GM18507 (cell line): ENCODE measurements at regions not wholly inside any gene's neighbourhood (a gene's known extent, or its start where the extent isn't known, plus 50 kb on each side); places are given as distances from the start of the nearest gene placed in this dataset.
"Not testable (repeated sequence)": the region's sequence is repeated elsewhere in the genome, so short reads cannot be mapped to it uniquely, and the experiment has no call there.

Experiments used
- DNase-seq: peaks from one replicate; pipeline ENCODE4 v3.0.0; 2011; ENCODE audit warnings: low read depth; ENCODE audit not compliant: insufficient read length; ENCODE audit errors: extremely low spot score
- FAIRE-seq: peaks from 2 replicates; lab custom pipeline; 2011; peaks lifted over from hg19 to GRCh38; lab: Jason Lieb, UNC

- not testable (repeated sequence) for FAIRE-seq, DNase-seq
These were observed 104.8 kb downstream of the TMEM121 start for GRCh38 chr14:105630935-105631779.

- no peak for DNase-seq
- no peak for FAIRE-seq
These were observed 105.6 kb downstream of the TMEM121 start for GRCh38 chr14:105632010-105632409.

- DNase-seq, FAIRE-seq: not testable (repeated sequence)
These were observed 107.2 kb downstream of the TMEM121 start for GRCh38 chr14:105633596-105633995.

- DNase-seq (no peak), FAIRE-seq (no peak)
These were observed 109.2 kb downstream of the TMEM121 start for GRCh38 chr14:105635560-105635959.

- DNase-seq, FAIRE-seq: not testable (repeated sequence)
These were observed 109.6 kb downstream of the TMEM121 start for GRCh38 chr14:105636021-105636420.

- DNase-seq (no peak), FAIRE-seq (no peak)
These were observed 110.6 kb downstream of the TMEM121 start for GRCh38 chr14:105636935-105637334.

- not testable (repeated sequence) for FAIRE-seq
These were observed 111.0 kb downstream of the TMEM121 start for GRCh38 chr14:105637345-105637744.

GRCh38 chr14:105639969-105640931 lies 113.9 kb downstream of the TMEM121 start:
- not testable (repeated sequence) for FAIRE-seq

More at GRCh38 chr14:105637345-105637744, 111.0 kb downstream of the TMEM121 start:
- not testable (repeated sequence) for DNase-seq

GRCh38 chr14:105641075-105641937 lies 114.9 kb downstream of the TMEM121 start:
- FAIRE-seq (no peak), DNase-seq (no peak)

More at GRCh38 chr14:105639969-105640931, 113.9 kb downstream of the TMEM121 start:
- not testable (repeated sequence) for DNase-seq

- DNase-seq, FAIRE-seq: not testable (repeated sequence)
These were observed 115.6 kb downstream of the TMEM121 start for GRCh38 chr14:105641951-105642350.

GRCh38 chr14:105642486-105642885 lies 116.1 kb downstream of the TMEM121 start:
- not testable (repeated sequence) for DNase-seq, FAIRE-seq

GRCh38 chr14:105643406-105644052 lies 117.1 kb downstream of the TMEM121 start:
- FAIRE-seq, DNase-seq: not testable (repeated sequence)

- FAIRE-seq, DNase-seq: not testable (repeated sequence)
These were observed 117.7 kb downstream of the TMEM121 start for GRCh38 chr14:105644053-105644435.

GRCh38 chr14:105644457-105644856 lies 118.1 kb downstream of the TMEM121 start:
- not testable (repeated sequence) for FAIRE-seq, DNase-seq

GRCh38 chr14:105644891-105645290 lies 118.5 kb downstream of the TMEM121 start:
- not testable (repeated sequence) for DNase-seq, FAIRE-seq

- FAIRE-seq, DNase-seq: not testable (repeated sequence)
These were observed 119.0 kb downstream of the TMEM121 start for GRCh38 chr14:105645389-105645788.

GRCh38 chr14:105646175-105646574 lies 119.8 kb downstream of the TMEM121 start:
- no peak for DNase-seq
- FAIRE-seq: no peak

- not testable (repeated sequence) for FAIRE-seq, DNase-seq
These were observed 120.4 kb downstream of the TMEM121 start for GRCh38 chr14:105646711-105647281.
